ENCODE measurements at regions not wholly inside any gene's neighbourhood (a gene's known extent, or its start where the extent isn't known, plus 50 kb on each side); places are given as distances from the start of the nearest gene placed in this dataset.

DNA sequence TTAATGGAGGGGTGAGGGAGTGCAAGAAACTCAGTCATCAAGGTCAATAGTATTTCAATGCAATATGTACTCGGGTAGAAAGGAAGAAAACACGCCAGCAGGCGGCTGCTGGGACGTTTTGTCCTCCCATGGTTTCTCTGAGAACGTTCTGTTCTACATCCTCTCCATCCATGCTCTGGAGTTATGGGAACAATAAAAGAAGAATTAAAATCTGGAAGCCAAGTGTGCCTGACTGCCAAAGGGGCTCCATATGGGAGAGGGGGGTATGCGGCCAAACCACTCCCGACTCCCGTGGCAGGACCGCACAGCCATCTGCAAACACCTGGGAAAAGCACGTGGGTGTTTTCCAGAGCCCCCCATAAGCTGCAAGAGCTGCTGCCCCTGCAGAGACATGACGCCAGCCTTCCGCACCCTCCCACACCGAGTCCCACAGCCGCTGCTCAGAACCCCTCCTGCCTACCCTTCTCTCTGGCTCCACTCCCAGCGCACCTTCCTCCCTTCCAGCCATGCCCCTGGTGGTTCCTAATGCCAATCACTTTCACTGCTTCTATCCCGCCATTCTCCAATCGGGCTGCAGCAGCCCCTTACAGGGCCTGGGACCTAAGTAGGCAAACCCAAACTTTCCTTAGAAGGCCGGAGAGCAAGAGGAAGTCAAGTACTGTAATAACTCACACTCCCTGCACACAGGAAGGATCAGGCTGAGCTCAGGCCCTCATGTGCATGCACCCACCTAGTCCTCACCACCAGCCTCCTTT is 241.6 kb downstream of the SYK start:
- no peak for TF ChIP-seq POLR2AphosphoS5 (IDR thresholded peaks at IDR 0.05)
- TF ChIP-seq, protein P1, sequence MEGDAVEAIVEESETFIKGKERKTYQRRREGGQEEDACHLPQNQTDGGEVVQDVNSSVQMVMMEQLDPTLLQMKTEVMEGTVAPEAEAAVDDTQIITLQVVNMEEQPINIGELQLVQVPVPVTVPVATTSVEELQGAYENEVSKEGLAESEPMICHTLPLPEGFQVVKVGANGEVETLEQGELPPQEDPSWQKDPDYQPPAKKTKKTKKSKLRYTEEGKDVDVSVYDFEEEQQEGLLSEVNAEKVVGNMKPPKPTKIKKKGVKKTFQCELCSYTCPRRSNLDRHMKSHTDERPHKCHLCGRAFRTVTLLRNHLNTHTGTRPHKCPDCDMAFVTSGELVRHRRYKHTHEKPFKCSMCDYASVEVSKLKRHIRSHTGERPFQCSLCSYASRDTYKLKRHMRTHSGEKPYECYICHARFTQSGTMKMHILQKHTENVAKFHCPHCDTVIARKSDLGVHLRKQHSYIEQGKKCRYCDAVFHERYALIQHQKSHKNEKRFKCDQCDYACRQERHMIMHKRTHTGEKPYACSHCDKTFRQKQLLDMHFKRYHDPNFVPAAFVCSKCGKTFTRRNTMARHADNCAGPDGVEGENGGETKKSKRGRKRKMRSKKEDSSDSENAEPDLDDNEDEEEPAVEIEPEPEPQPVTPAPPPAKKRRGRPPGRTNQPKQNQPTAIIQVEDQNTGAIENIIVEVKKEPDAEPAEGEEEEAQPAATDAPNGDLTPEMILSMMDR (IDR thresholded peaks at IDR 0.05), result no peak
- no peak for TF ChIP-seq EP300 (IDR thresholded peaks at IDR 0.05)
- TF ChIP-seq POLR2A (IDR thresholded peaks at IDR 0.05), result no peak
